ENCODE measurements at regions not wholly inside any gene's neighbourhood (a gene's known extent, or its start where the extent isn't known, plus 50 kb on each side); places are given as distances from the start of the nearest gene placed in this dataset.
"Not testable (repeated sequence)": the region's sequence is repeated elsewhere in the genome, so short reads cannot be mapped to it uniquely, and the experiment has no call there.

DNA sequence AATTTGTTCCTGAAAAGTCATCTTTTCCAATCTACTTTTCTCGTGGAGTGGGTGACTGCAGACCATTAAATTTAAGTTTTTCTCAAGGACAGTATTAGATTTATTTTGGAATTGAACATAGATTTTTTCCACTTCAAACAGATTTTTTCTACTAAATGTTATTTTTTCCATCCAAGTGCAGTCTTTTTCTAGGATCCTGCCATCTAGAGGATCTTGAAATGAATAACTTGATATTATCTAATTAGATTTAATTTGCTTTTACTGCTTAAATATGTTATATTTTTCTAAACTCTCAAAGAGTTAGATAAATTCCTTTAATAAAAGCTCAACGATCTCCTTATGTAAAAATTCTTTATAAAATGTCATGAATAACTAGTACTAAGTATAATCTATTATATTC, 136.9 kb upstream of the PRR16 start:
- Mint-ChIP-seq H3K27ac (no peak overlapping the region), H3K4me1 (ENCODE audit: low read depth) (no peaks in the 10 kb centered on the region), H3K9me3 (peaks cover 18% of the 10 kb centered on the region), H3K27me3 (no peaks in the 10 kb centered on the region), H3K36me3 (no peaks in the 10 kb centered on the region), H3K4me3 (no peak overlapping the region)
- no peak for DNase-seq
- POLR2A ChIA-PET = no interaction called here
- intact Hi-C loops (cut with micrococcal nuclease) = no loop called here
- CTCF ChIA-PET = no interaction called here

DNA sequence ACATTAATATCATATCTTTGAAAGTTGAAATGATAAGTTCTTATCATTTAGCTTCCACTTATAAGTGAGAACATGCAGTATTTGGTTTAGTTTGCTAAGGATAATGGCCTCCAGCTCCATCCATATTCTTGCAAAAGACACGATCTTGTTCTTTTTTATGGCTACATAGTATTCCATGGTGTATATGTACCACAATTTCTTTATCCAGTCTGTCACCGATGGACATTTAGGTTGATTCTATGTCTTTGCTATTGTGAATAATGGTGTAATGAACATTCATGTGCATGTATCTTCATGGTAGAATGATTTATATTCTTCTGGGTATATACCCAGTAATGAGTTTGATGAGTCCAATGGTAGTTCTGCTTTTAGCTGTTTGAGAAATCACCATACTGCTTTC, 135.0 kb upstream of the PRR16 start:
- Mint-ChIP-seq H3K36me3 (no peaks in the 10 kb centered on the region), H3K27me3 (no peaks in the 10 kb centered on the region), H3K4me1 (ENCODE audit: low read depth) (no peaks in the 10 kb centered on the region), H3K27ac (no peak overlapping the region), H3K4me3 (no peak overlapping the region), H3K9me3 (peaks cover 18% of the 10 kb centered on the region)
- CTCF ChIA-PET = no interaction called here
- no peak for DNase-seq
- intact Hi-C loops (cut with micrococcal nuclease) = no loop called here
- POLR2A ChIA-PET = no interaction called here

DNA sequence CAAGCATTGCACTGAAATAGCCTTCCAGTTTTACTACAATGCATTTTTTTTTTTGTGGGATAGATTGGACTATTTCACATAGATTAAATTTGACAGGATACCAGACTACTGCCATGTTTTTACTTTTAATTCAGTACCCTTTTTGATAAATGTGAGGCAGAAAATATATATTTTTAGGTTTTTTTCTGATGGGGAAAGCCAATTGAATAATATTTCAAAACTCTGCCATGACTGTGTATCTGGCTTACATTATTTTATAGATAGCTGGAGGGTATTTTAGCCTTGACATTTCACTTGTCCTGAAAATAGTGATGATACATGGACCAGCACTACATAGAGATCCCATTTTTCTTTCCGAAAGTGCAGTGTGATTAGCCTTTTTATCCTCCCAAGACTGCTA, 133.5 kb upstream of the PRR16 start:
- Mint-ChIP-seq H3K9me3 (peaks cover 15% of the 10 kb centered on the region), H3K4me1 (ENCODE audit: low read depth) (no peaks in the 10 kb centered on the region), H3K27ac (no peak overlapping the region), H3K4me3 (no peak overlapping the region), H3K27me3 (no peaks in the 10 kb centered on the region), H3K36me3 (no peaks in the 10 kb centered on the region)
- POLR2A ChIA-PET = no interaction called here
- no peak for DNase-seq
- intact Hi-C loops (cut with micrococcal nuclease) = no loop called here
- CTCF ChIA-PET = no interaction called here

DNA sequence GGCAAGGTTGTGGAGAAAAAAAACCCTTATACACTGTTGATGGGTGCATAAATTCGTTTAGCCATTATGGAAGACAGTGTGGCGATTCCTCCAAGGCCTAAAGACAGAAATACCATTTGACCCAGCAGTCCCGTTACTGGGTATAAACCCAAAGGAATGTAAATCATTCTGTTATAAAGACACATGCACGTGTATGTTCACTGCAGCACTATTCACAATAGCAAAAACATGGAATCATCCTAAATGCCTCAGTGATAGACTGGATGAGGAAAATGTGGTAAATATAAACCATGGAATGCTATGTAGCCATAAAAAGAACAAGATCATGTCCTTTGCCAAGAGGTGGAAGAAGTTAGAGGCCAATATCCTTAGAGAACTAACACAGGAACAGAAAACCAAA, 119.9 kb upstream of the PRR16 start:
- intact Hi-C loops (cut with micrococcal nuclease) = no loop called here
- Mint-ChIP-seq H3K27ac (no peak overlapping the region), H3K4me1 (ENCODE audit: low read depth) (no peaks in the 10 kb centered on the region), H3K27me3 (no peaks in the 10 kb centered on the region), H3K4me3 (no peak overlapping the region), H3K36me3 (no peaks in the 10 kb centered on the region), H3K9me3 (peaks cover 1% of the 10 kb centered on the region)
- CTCF ChIA-PET = no interaction called here
- POLR2A ChIA-PET = no interaction called here
- DNase-seq = no peak

DNA sequence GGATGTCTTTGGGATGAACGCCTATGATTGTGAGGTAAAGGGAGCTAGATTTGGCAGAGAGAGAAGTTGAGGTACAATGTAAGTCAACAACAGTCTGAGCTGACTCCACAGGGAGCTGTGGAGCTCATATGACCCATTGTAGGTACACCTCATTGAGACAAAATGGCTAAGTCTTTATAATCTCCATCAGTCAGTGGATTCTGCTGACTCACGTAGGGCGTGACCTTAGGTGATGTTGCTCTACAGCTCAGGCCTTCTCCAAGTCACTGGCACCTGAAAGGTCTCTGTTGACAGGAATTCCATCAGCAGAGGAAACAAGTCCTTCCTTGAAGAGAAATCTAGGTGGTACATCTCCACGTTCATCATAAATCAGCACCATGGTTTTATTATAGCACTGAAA, 118.2 kb upstream of the PRR16 start:
- H3K27me3 Mint-ChIP-seq = no peaks in the 10 kb centered on the region
- CTCF ChIA-PET = no interaction called here
- DNase-seq = no peak
- intact Hi-C loops (cut with micrococcal nuclease) = no loop called here
- H3K9me3 Mint-ChIP-seq = peaks cover 1% of the 10 kb centered on the region
- no peak overlapping the region for H3K4me3 Mint-ChIP-seq
- H3K4me1 Mint-ChIP-seq (ENCODE audit: low read depth) = no peaks in the 10 kb centered on the region
- POLR2A ChIA-PET = no interaction called here
- H3K36me3 Mint-ChIP-seq = no peaks in the 10 kb centered on the region
- no peak overlapping the region for H3K27ac Mint-ChIP-seq

DNA sequence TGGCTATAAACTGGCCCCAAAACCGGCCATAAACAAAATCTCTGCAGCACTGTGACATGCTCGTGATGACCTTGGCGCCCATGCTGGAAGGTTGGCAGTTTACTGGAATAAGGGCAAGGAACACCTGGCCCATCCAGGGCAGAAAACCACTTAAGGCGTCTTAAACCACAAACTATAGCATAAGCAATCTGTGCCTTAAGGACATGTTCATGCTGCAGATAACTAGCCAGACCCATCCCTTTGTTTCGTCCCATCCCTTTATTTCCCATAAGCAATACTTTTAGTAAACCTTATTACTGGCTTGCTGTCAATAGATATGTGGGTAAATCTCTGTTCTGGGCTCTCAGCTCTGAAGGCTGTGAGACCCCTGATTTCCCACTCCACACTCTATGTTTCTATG, 113.0 kb upstream of the PRR16 start:
- CTCF ChIA-PET; POLR2A ChIA-PET; H3K27ac Mint-ChIP-seq; intact Hi-C loops (cut with micrococcal nuclease); DNase-seq; H3K4me3 Mint-ChIP-seq; H3K4me1 Mint-ChIP-seq (ENCODE audit: low read depth); H3K36me3 Mint-ChIP-seq; H3K9me3 Mint-ChIP-seq; H3K27me3 Mint-ChIP-seq: not testable (repeated sequence)

DNA sequence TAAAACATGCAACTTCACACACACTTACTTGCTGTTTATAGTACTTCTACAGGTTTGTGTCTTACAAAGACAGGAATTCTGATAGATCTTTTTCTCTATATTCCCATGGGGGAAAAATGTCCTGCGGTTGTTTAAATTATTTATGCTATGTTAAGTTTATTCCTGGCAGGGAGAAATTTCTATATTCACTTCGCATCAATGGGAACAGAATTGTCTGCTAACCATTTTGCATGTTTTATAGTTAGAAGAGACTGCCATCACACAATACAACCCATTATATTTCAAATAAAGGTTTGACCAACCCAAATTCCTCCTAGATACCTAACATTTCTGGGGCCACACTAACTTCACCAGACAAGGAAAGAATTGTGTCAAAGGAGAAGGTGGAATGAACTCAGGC, 110.0 kb upstream of the PRR16 start:
- POLR2A ChIA-PET = no interaction called here

DNA sequence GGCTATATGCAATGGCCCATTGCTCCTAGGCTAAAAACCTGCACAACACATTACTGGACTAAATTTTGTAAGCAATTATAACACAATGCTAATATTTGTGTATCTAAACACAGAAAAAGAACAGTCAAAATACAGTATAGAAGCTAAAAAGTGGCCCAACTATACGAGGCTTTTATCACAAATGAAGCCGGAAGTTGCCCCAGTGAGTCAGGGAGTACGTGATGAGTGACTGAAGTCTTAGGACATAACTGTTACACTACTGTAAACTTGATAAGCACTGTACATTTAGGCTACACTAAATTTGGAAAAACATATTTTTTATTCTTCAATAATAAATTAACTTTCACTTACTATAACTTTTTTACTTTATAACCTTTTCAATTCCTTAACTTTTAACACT, 105.2 kb upstream of the PRR16 start:
- intact Hi-C loops (cut with micrococcal nuclease) = no loop called here
- Mint-ChIP-seq H3K4me1 (ENCODE audit: low read depth) (no peaks in the 10 kb centered on the region), H3K36me3 (no peaks in the 10 kb centered on the region), H3K27me3 (no peaks in the 10 kb centered on the region), H3K27ac (no peak overlapping the region), H3K4me3 (no peak overlapping the region), H3K9me3 (peaks cover 4% of the 10 kb centered on the region)
- CTCF ChIA-PET = no interaction called here
- POLR2A ChIA-PET = no interaction called here
- DNase-seq = no peak

More for the DNA sequence above, 110.0 kb upstream of the PRR16 start:
- intact Hi-C loops (cut with micrococcal nuclease) = no loop called here
- H3K4me1 Mint-ChIP-seq (ENCODE audit: low read depth) = no peaks in the 10 kb centered on the region
- H3K27me3 Mint-ChIP-seq = no peaks in the 10 kb centered on the region
- DNase-seq = no peak
- no peak overlapping the region for H3K27ac Mint-ChIP-seq
- peaks cover 9% of the 10 kb centered on the region for H3K9me3 Mint-ChIP-seq
- H3K4me3 Mint-ChIP-seq = no peak overlapping the region
- H3K36me3 Mint-ChIP-seq = no peaks in the 10 kb centered on the region
- CTCF ChIA-PET = no interaction called here

DNA sequence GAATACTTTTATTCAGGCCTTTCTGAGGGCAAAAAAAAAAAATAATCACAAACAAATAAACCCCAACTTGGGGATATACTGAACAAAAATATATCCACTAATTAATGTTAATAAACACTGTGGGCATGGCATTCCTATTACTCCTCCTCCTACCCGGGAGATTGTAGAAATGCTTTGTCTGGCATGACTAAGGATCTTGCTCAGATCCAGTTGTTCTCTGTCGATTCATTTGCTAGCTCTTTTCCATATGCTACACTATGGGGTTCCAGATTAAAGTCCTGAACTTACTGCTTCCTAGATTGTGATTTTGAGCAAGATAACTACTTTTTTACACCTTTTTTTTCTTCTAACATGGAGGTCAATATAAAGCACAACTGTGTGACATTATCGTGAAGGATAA, 102.2 kb upstream of the PRR16 start:
- peaks cover 4% of the 10 kb centered on the region for H3K9me3 Mint-ChIP-seq
- H3K4me1 Mint-ChIP-seq (ENCODE audit: low read depth) = no peaks in the 10 kb centered on the region
- H3K4me3 Mint-ChIP-seq = no peak overlapping the region
- POLR2A ChIA-PET = no interaction called here
- CTCF ChIA-PET = no interaction called here
- H3K27me3 Mint-ChIP-seq = no peaks in the 10 kb centered on the region
- H3K36me3 Mint-ChIP-seq = no peaks in the 10 kb centered on the region
- no peak overlapping the region for H3K27ac Mint-ChIP-seq
- DNase-seq = no peak
- intact Hi-C loops (cut with micrococcal nuclease) = no loop called here

DNA sequence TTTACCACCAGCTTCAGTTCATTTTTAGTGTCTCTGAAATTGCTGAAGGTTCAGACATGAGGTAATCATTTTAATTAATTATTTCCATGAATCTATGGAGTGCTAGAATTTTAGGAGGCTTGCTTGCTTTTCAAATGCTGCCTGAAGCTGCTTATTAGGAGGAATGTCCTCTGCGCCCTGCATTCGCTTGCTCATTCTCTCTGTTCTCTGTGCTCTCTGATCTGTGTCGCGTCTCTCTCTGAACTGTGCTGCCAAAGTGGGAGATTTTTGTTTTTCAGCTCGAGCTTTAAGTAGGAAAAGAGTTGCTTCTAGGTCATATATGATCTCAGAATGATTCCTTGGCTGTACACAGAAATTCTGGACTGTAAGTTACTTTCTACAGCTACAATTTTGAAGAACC, 101.7 kb upstream of the PRR16 start:
- intact Hi-C loops (cut with micrococcal nuclease) = no loop called here
- DNase-seq = no peak
- H3K4me1 Mint-ChIP-seq (ENCODE audit: low read depth) = no peaks in the 10 kb centered on the region
- CTCF ChIA-PET = no interaction called here
- no peak overlapping the region for H3K4me3 Mint-ChIP-seq
- H3K27me3 Mint-ChIP-seq = no peaks in the 10 kb centered on the region
- H3K9me3 Mint-ChIP-seq = peaks cover 3% of the 10 kb centered on the region
- no peak overlapping the region for H3K27ac Mint-ChIP-seq
- no peaks in the 10 kb centered on the region for H3K36me3 Mint-ChIP-seq
- POLR2A ChIA-PET = no interaction called here

DNA sequence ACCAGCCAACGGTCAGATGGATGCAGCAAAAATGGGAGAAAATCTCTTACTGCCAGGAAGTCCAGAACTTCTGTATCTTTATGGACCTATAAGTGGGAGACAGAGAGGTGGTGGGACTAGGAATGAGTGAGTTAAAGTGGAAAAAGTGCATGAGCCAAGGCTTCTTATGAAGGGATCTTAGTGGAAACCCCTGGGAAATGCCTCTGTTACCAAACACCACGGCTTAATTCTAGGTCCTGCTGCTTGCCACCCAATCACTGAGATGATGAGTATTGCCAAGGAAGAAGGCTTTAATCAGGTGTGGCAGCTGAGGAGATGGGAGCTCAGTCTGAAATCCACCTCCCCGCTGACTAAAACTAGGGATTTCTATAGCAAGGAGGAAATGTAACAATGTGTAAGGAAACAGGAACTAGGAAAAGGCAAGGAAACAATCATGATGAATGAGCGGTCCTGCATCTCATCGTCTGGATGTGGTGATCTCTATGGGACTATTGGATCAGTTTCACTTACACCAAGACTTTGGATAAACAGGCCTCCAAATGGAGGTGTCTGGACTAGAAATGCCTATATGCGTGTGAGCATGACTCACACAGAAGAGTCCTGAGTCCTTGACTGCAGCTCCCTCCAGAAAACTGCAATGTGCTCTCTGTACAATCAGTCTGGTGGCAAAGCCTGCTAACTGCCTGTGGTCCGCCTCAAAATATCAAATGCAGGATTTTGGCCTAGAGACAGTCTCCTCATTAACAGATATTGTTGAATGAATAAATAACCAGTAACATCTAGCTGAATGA, 98.2 kb upstream of the PRR16 start:
- Mint-ChIP-seq H3K36me3 (no peaks in the 10 kb centered on the region), H3K27ac (no peak overlapping the region), H3K9me3 (no peaks in the 10 kb centered on the region), H3K4me3 (no peak overlapping the region), H3K27me3 (no peaks in the 10 kb centered on the region), H3K4me1 (ENCODE audit: low read depth) (no peaks in the 10 kb centered on the region)
- no peak for DNase-seq
- intact Hi-C loops (cut with micrococcal nuclease) = no loop called here
- ChIA-PET POLR2A (no interaction called here), CTCF (no interaction called here)

DNA sequence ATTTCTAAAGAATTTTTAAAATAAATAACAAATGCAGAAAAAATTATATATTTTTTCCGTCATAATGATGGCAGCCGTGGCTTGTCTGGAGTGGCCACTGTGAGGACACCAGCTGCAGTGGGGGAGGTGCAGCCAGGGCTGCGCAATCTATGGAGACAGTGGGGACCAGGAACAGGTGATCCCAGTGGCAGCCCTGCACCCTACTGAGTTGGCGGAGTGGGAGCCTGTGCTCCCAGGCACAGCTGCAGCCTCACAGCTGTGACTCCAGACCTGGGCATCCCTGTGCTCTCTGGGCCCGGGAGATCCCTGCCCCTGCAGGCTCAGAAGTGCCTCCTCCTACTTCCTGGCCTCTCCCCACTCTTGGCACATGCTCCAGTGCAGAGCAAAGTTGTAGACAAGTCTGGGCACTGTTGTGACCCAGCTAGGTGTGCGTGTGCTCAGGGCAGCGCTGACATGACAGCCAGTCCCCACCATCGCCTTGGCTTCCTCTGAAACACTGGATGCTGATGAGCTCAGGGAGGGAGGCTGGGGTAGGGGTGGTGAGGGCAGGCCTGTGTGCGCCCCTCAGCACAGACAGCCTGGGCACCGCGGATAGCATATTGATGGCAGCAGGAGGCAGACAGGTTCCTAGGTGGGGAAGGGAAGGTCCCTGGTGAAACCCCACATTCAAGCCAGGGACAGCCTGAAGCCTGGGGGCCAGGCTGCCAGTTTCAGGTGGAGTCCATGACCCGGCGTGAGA, 96.0 kb upstream of the PRR16 start:
- no peaks in the 10 kb centered on the region for H3K36me3 Mint-ChIP-seq
- H3K4me1 Mint-ChIP-seq (ENCODE audit: low read depth) = no peaks in the 10 kb centered on the region
- ChIA-PET POLR2A (no interaction called here), CTCF (no interaction called here)
- H3K27me3 Mint-ChIP-seq = no peaks in the 10 kb centered on the region
- H3K9me3 Mint-ChIP-seq = no peaks in the 10 kb centered on the region
- no peak overlapping the region for H3K27ac Mint-ChIP-seq
- intact Hi-C loops (cut with micrococcal nuclease) = no loop called here
- H3K4me3 Mint-ChIP-seq = no peak overlapping the region
- DNase-seq = no peak

DNA sequence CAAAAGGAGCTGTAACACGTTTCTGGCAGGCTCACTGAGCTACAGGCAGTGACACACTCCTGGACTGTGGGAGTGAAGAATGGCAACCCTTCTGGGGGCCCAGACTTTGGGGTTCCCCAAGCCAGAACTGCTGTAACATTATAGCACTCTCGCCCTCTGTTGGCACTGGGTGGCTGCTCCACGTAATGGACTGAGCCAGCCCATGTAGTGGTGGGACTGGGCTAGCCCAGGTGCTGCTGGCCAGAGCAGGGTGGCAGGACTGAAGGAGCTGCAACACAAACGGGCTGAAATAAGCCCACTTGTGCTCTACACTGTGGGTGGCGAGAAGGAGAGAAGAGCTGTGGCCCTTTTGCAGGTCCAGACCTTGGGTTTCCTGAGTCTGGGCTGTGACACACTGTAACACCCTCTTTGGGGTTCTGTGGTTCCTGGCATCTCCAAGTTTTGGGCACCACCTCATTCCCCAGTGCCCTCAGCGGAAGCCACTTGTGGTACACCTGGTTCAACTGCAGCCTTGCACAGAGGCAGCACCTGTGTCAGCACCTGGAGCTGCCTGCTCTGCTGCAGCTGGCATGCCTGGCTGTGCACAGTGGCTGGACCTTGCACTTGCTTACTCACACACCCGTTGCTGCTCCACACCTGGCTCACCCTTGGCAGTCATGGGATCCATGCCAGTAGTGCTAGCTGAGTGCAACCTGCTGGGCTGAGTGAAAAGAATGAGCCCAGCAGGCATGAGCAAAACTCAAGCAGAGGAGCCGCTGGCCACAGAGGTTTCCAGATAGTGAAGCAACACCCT, 95.0 kb upstream of the PRR16 start:
- no peaks in the 10 kb centered on the region for H3K9me3 Mint-ChIP-seq
- intact Hi-C loops (cut with micrococcal nuclease) = no loop called here
- DNase-seq = no peak
- H3K27me3 Mint-ChIP-seq = no peaks in the 10 kb centered on the region
- CTCF ChIA-PET = no interaction called here
- no peak overlapping the region for H3K27ac Mint-ChIP-seq
- H3K4me3 Mint-ChIP-seq = no peak overlapping the region
- no peaks in the 10 kb centered on the region for H3K36me3 Mint-ChIP-seq
- POLR2A ChIA-PET = no interaction called here
- H3K4me1 Mint-ChIP-seq (ENCODE audit: low read depth) = no peaks in the 10 kb centered on the region
